MM.1S (cell line): ENCODE measurements at regions not wholly inside any gene's neighbourhood (a gene's known extent, or its start where the extent isn't known, plus 50 kb on each side); places are given as distances from the start of the nearest gene placed in this dataset.
"Not testable (repeated sequence)": the region's sequence is repeated elsewhere in the genome, so short reads cannot be mapped to it uniquely, and the experiment has no call there.

ENCODE experiments used
- DNase-seq: peaks from one replicate; pipeline ENCODE4 v3.0.0-alpha.2; 2015
- H2AFZ ChIP-seq: fragments of 300-600 bp; sonication (generic); 2 replicates; pipeline ENCODE4 v1.6.0; 2016; ENCODE audit warnings: antibody characterized with exemption, low read length
- H3F3A ChIP-seq: fragments of 300-600 bp; sonication (generic); 2 replicates; pipeline ENCODE4 v1.6.1; 2016; ENCODE audit warnings: mild to moderate bottlenecking, antibody characterized with exemption, low read length, moderate library complexity, mixed read lengths; ENCODE audit not compliant: insufficient read depth
- H3K27ac ChIP-seq: fragments of 300-600 bp; sonication (generic); 2 replicates; pipeline ENCODE4 v1.5.1; 2016; ENCODE audit warnings: mild to moderate bottlenecking, low read length
- H3K27me3 ChIP-seq: fragments of 300-600 bp; sonication (generic); replicated peaks from 2 replicates; pipeline ENCODE4 v1.6.0; 2016; ENCODE audit warnings: low read length; ENCODE audit not compliant: insufficient read depth
- H3K36me3 ChIP-seq: fragments of 300-600 bp; sonication (generic); replicated peaks from 2 replicates; pipeline ENCODE4 v1.6.1; 2016; ENCODE audit warnings: mild to moderate bottlenecking, low read length, mixed read lengths; ENCODE audit not compliant: insufficient read depth
- H3K4me1 ChIP-seq: fragments of 300-600 bp; sonication (generic); 2 replicates; pipeline ENCODE4 v1.6.1; 2016; ENCODE audit warnings: low read length, mixed read lengths
- H3K4me2 ChIP-seq: fragments of 300-600 bp; sonication (generic); 2 replicates; pipeline ENCODE4 v1.6.0; 2016; ENCODE audit warnings: low read depth, low read length
- H3K4me3 ChIP-seq: fragments of 300-600 bp; sonication (generic); 2 replicates; pipeline ENCODE4 v1.5.1; 2016; ENCODE audit warnings: low read length, mixed read lengths
- H3K79me2 ChIP-seq: fragments of 300-600 bp; sonication (generic); 2 replicates; pipeline ENCODE4 v1.6.1; 2016; ENCODE audit warnings: mixed run types, low read length, mixed read lengths
- H3K9ac ChIP-seq: fragments of 300-600 bp; sonication (generic); 2 replicates; pipeline ENCODE4 v1.6.1; 2016; ENCODE audit warnings: low read length, mixed read lengths
- H3K9me2 ChIP-seq: fragments of 300-600 bp; sonication (generic); replicated peaks from 2 replicates; pipeline ENCODE4 v1.6.1; 2016; ENCODE audit warnings: mild to moderate bottlenecking, low read length, mixed read lengths; ENCODE audit not compliant: insufficient read depth
- H3K9me3 ChIP-seq: fragments of 300-600 bp; sonication (generic); replicated peaks from 2 replicates; pipeline ENCODE4 v1.6.1; 2016; ENCODE audit warnings: mild to moderate bottlenecking, low read length, mixed read lengths; ENCODE audit not compliant: insufficient read depth
- H4K20me1 ChIP-seq: fragments of 300-600 bp; sonication (generic); 2 replicates; pipeline ENCODE4 v1.6.1; 2016; ENCODE audit warnings: mild to moderate bottlenecking, low read length, moderate library complexity, mixed read lengths; ENCODE audit not compliant: insufficient read depth
- EZH2 ChIP-seq: fragments of 300-600 bp; sonication (generic); optimal IDR thresholded peaks from 2 replicates; pipeline ENCODE3; 2017; ENCODE audit warnings: low read depth, mild to moderate bottlenecking, antibody characterized with exemption, low read length, mixed read lengths
- EZH2phosphoT487 ChIP-seq: fragments of 300-600 bp; sonication (generic); IDR thresholded peaks from 2 replicates; pipeline ENCODE4 v1.6.1; 2018; ENCODE audit warnings: antibody characterized with exemption, low read length
- TF ChIP-seq, protein P1 (sequence below): fragments of 300-600 bp; sonication (generic); IDR thresholded peaks from 2 replicates; pipeline ENCODE4 v1.5.1; 2016; ENCODE audit warnings: antibody characterized with exemption, low read length, mixed read lengths

GRCh38 chr4:23967281-23967680, 77.4 kb upstream of the PPARGC1A start:
- H3K79me2 ChIP-seq = no peaks in the 10 kb centered on the region
- no peaks in the 10 kb centered on the region for H3K27me3 ChIP-seq
- no peaks in the 10 kb centered on the region for H3K9me3 ChIP-seq
- H3K9ac ChIP-seq = no peak overlapping the region
- TF ChIP-seq EZH2phosphoT487 (no peak), EZH2 (no peak)
- TF ChIP-seq, protein P1, sequence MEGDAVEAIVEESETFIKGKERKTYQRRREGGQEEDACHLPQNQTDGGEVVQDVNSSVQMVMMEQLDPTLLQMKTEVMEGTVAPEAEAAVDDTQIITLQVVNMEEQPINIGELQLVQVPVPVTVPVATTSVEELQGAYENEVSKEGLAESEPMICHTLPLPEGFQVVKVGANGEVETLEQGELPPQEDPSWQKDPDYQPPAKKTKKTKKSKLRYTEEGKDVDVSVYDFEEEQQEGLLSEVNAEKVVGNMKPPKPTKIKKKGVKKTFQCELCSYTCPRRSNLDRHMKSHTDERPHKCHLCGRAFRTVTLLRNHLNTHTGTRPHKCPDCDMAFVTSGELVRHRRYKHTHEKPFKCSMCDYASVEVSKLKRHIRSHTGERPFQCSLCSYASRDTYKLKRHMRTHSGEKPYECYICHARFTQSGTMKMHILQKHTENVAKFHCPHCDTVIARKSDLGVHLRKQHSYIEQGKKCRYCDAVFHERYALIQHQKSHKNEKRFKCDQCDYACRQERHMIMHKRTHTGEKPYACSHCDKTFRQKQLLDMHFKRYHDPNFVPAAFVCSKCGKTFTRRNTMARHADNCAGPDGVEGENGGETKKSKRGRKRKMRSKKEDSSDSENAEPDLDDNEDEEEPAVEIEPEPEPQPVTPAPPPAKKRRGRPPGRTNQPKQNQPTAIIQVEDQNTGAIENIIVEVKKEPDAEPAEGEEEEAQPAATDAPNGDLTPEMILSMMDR = no peak
- peaks cover 11% of the 10 kb centered on the region for H3F3A ChIP-seq
- no peaks in the 10 kb centered on the region for H4K20me1 ChIP-seq
- no peak for DNase-seq
- no peak overlapping the region for H3K4me3 ChIP-seq
- no peaks in the 10 kb centered on the region for H3K9me2 ChIP-seq
- H3K27ac ChIP-seq = no peak overlapping the region
- H2AFZ ChIP-seq = no peak overlapping the region
- peaks cover 33% of the 10 kb centered on the region for H3K4me1 ChIP-seq
- H3K36me3 ChIP-seq = no peaks in the 10 kb centered on the region
- H3K4me2 ChIP-seq = no peak overlapping the region

GRCh38 chr4:23966725-23967124, 76.9 kb upstream of the PPARGC1A start:
- no peaks in the 10 kb centered on the region for H3K9me2 ChIP-seq
- H3K27me3 ChIP-seq = no peaks in the 10 kb centered on the region
- no peak for DNase-seq
- H3K4me1 ChIP-seq = peaks cover 30% of the 10 kb centered on the region
- H3K36me3 ChIP-seq = no peaks in the 10 kb centered on the region
- no peaks in the 10 kb centered on the region for H4K20me1 ChIP-seq
- H3F3A ChIP-seq = peaks cover 6% of the 10 kb centered on the region
- H3K4me3 ChIP-seq = no peak overlapping the region
- no peak overlapping the region for H3K9ac ChIP-seq
- no peaks in the 10 kb centered on the region for H3K9me3 ChIP-seq
- H2AFZ ChIP-seq = no peak overlapping the region
- no peaks in the 10 kb centered on the region for H3K79me2 ChIP-seq
- no peak for TF ChIP-seq EZH2
- TF ChIP-seq, protein P1 = peak; percentile 18; the same call in 1 of the 2 replicates
- no peak overlapping the region for H3K27ac ChIP-seq
- H3K4me2 ChIP-seq = no peak overlapping the region

DNA sequence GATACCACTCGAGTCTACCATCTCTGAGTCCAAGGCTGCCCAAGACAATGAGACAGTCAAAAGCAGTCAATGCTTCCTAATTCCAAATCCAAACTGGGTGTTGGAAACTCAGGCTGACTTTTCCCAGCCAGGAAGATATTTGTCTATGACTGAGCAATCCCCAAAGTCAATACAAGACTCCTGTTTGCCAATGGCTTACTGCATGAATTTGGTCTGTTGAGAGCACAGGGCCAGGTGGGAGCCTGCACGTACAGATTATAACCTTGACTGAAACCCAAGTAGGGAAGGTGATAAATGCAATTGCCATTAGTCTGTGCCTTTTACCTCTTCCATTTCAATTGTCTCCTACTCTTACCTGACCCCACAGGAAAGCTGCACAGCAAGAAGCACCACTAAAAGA, 72.6 kb upstream of the PPARGC1A start:
- no peaks in the 10 kb centered on the region for H3K4me1 ChIP-seq
- no peaks in the 10 kb centered on the region for H3K9me2 ChIP-seq
- H3K79me2 ChIP-seq = no peaks in the 10 kb centered on the region
- no peaks in the 10 kb centered on the region for H3K9me3 ChIP-seq
- H3K4me2 ChIP-seq = no peak overlapping the region
- DNase-seq = no peak
- no peak overlapping the region for H3K4me3 ChIP-seq
- H2AFZ ChIP-seq = no peak overlapping the region
- H3K27ac ChIP-seq = no peak overlapping the region
- no peaks in the 10 kb centered on the region for H3K27me3 ChIP-seq
- no peaks in the 10 kb centered on the region for H3F3A ChIP-seq
- no peaks in the 10 kb centered on the region for H3K36me3 ChIP-seq
- TF ChIP-seq EZH2 = no peak
- TF ChIP-seq, protein P1 = no peak
- TF ChIP-seq EZH2phosphoT487 = no peak
- H3K9ac ChIP-seq = no peak overlapping the region
- no peaks in the 10 kb centered on the region for H4K20me1 ChIP-seq

DNA sequence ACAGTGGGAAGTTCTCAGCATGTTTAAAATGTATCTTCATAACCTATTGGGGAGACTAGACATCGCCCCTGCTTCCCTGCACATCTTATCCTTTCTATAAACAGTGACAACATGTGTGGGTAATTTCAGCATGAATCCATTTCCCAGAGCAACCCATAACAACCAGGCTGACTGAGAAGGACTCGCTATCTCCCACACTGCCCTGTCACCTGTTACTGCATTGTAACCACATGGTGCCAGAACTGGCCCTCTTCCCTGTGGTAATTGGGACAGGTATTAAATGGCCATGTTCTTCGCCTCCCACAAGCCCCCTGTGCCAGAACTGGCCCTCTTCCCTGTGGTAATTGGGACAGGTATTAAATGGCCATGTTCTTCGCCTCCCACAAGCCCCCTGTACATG, 71.5 kb upstream of the PPARGC1A start:
- H3K27ac ChIP-seq, H4K20me1 ChIP-seq, H3K9ac ChIP-seq, H3K27me3 ChIP-seq, H2AFZ ChIP-seq, H3K9me3 ChIP-seq, H3K79me2 ChIP-seq, H3K9me2 ChIP-seq, H3K4me2 ChIP-seq, DNase-seq, H3F3A ChIP-seq, H3K4me1 ChIP-seq, H3K36me3 ChIP-seq, H3K4me3 ChIP-seq: not testable (repeated sequence)
